Prostate gland (tissue), 2 donors: ENCODE measurements at regions not wholly inside any gene's neighbourhood (a gene's known extent, or its start where the extent isn't known, plus 50 kb on each side); places are given as distances from the start of the nearest gene placed in this dataset.

Source experiments
- CTCF ChIP-seq, 4 experiments: fragments of 200-600 bp in 2 of 4; fragments of 450-650 bp in 2 of 4; sonication (generic) in 2 of 4; IDR thresholded peaks; 1 replicate in 3 of 4; 2 replicates in 1 of 4; pipeline ENCODE4 v1.5.1; 2016 to 2019; ENCODE audit warnings: antibody characterized with exemption in 4 of 4, mild to moderate bottlenecking in 2 of 4, moderate library complexity in 2 of 4
- POLR2A ChIP-seq: fragments of 450-650 bp; IDR thresholded peaks from one replicate; pipeline ENCODE4 v1.6.1; 2016; ENCODE audit warnings: antibody characterized with exemption, mild to moderate bottlenecking

DNA sequence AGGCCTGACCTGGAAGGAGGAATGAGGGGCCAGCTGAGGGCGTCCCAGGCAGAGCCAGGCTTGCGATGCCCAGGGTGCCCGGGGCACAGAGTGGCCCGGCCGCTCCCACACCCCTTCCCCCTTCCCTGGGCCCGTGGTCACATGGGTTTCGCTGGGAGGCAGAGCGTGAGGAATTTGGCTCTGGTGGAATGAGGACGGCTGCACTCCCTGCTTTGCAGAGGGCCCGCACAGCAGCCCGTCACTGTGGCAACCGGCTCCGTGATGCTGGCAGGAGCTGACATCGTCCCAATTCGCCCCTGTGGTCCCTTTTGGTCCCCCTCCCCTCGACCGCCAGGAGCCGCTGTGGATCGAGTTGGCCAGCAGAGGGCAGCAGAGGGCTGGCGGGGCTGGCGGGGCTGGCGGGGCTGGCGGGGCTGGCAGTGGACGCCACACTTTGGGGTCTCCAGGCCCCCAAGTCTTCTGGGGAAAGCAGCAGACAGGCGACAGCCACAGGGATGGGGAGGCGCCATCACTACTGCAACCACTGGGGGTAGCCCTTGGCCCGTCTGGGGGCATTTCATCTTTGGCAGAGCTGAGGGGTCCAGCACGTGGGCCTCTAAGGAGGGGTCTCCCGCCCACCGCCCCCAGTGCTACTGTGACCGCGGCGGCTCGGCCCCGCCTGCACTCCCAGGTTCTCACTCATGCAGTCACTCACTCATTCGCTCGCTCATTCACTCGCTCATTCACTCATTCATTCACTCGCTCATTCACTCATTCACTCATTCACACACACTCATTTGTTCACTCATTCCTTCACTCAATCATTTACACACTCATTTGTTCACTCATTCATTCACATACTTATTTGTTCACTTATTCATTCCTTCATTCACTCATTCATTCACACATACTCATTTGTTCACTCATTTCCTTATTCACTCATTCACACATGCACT, 49.7 kb upstream of the BHLHE23 start:
- TF ChIP-seq CTCF (IDR thresholded peaks at IDR 0.05) = peak; percentile 65 to 83 (median 76)
- no peak for TF ChIP-seq POLR2A
